ENCODE measurements at regions not wholly inside any gene's neighbourhood (a gene's known extent, or its start where the extent isn't known, plus 50 kb on each side); places are given as distances from the start of the nearest gene placed in this dataset.

GRCh38 chr2:157957596-157957995 lies 81.5 kb upstream of the ACVR1 start:
- dilution Hi-C loops (cut with MboI; ENCODE audit: extremely low pct_ligation_motif_present, low sequenced_read_pairs) (no loop called here), intact Hi-C loops (cut with micrococcal nuclease) (no loop called here)
- Histone ChIP-seq H3K4me2 (ENCODE audit: insufficient read depth, low read length) (no peak overlapping the region), H3K79me2 (ENCODE audit: control insufficient read depth, insufficient read depth, low read length) (no peaks in the 10 kb centered on the region), H3K27me3 (ENCODE audit: control insufficient read depth in 2 of 2, insufficient read depth in 2 of 2, low read length in 2 of 2) (no peaks in the 10 kb centered on the region), H4K20me1 (replicated peaks; ENCODE audit: control insufficient read depth, extremely low read depth, insufficient read depth, low read length) (no peaks in the 10 kb centered on the region), H3K27ac (ENCODE audit: insufficient read depth, low read depth, low read length) (no peak overlapping the region), H3K4me3 (replicated peaks in 1 of 3; ENCODE audit: insufficient read depth in 1 of 3, low read depth in 1 of 3, low read length in 3 of 3) (no peak overlapping the region), H3K36me3 (ENCODE audit: control insufficient read depth in 2 of 2, extremely low read depth in 1 of 2, insufficient read depth in 2 of 2, low read length in 2 of 2) (no peaks in the 10 kb centered on the region), H3K4me1 (ENCODE audit: control insufficient read depth, extremely low read depth, insufficient read depth, low read length) (no peaks in the 10 kb centered on the region), H2AFZ (ENCODE audit: low read depth, low read length) (no peak overlapping the region), H3K9ac (replicated peaks; ENCODE audit: extremely low read depth, insufficient read depth, low read length) (no peak overlapping the region), H3K9me3 (replicated peaks; ENCODE audit: control insufficient read depth, insufficient read depth, low read length) (no peaks in the 10 kb centered on the region), H3K9me1 (replicated peaks; ENCODE audit: control insufficient read depth, extremely low read depth, insufficient read depth, low read length) (no peaks in the 10 kb centered on the region)
- CTCF ChIA-PET = no interaction called here
- BruUV-seq (replicated peaks) = no TSS peak
- TF ChIP-seq MYC (IDR thresholded peaks at IDR 0.05; ENCODE audit: low read depth, low read length) = no peak
- no peak for TF ChIP-seq CTCF (IDR thresholded peaks at IDR 0.05; ENCODE audit: extremely low read depth in 1 of 2, insufficient read depth in 1 of 2, low read depth in 1 of 2, low read length in 2 of 2)
- TF ChIP-seq, protein P1, sequence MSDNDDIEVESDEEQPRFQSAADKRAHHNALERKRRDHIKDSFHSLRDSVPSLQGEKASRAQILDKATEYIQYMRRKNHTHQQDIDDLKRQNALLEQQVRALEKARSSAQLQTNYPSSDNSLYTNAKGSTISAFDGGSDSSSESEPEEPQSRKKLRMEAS (IDR thresholded peaks at IDR 0.05; ENCODE audit: insufficient read depth, insufficient read length) = no peak
- POLR2A ChIA-PET = no interaction called here
- no peak for FAIRE-seq
- no peak for DNase-seq (ENCODE audit: low read depth, low spot score)

GRCh38 chr2:157952558-157952957 lies 76.4 kb upstream of the ACVR1 start:
- Histone ChIP-seq H3K36me3 (ENCODE audit: control insufficient read depth in 2 of 2, extremely low read depth in 1 of 2, insufficient read depth in 2 of 2, low read length in 2 of 2) (no peaks in the 10 kb centered on the region), H3K9me3 (replicated peaks; ENCODE audit: control insufficient read depth, insufficient read depth, low read length) (no peaks in the 10 kb centered on the region), H3K4me2 (ENCODE audit: insufficient read depth, low read length) (no peak overlapping the region), H3K27ac (ENCODE audit: insufficient read depth, low read depth, low read length) (no peak overlapping the region), H2AFZ (ENCODE audit: low read depth, low read length) (no peak overlapping the region), H3K27me3 (ENCODE audit: control insufficient read depth in 2 of 2, insufficient read depth in 2 of 2, low read length in 2 of 2) (no peaks in the 10 kb centered on the region), H4K20me1 (replicated peaks; ENCODE audit: control insufficient read depth, extremely low read depth, insufficient read depth, low read length) (no peaks in the 10 kb centered on the region), H3K4me3 (replicated peaks in 1 of 3; ENCODE audit: insufficient read depth in 1 of 3, low read depth in 1 of 3, low read length in 3 of 3) (no peak overlapping the region), H3K79me2 (ENCODE audit: control insufficient read depth, insufficient read depth, low read length) (no peaks in the 10 kb centered on the region), H3K9me1 (replicated peaks; ENCODE audit: control insufficient read depth, extremely low read depth, insufficient read depth, low read length) (no peaks in the 10 kb centered on the region), H3K4me1 (ENCODE audit: control insufficient read depth, extremely low read depth, insufficient read depth, low read length) (no peaks in the 10 kb centered on the region), H3K9ac (replicated peaks; ENCODE audit: extremely low read depth, insufficient read depth, low read length) (no peak overlapping the region)
- TF ChIP-seq CTCF (IDR thresholded peaks at IDR 0.05; ENCODE audit: extremely low read depth in 1 of 2, insufficient read depth in 1 of 2, low read depth in 1 of 2, low read length in 2 of 2) (no peak), MYC (IDR thresholded peaks at IDR 0.05; ENCODE audit: low read depth, low read length) (no peak)
- POLR2A ChIA-PET = no interaction called here
- FAIRE-seq (no peak), DNase-seq (ENCODE audit: low read depth, low spot score) (no peak)
- intact Hi-C loops (cut with micrococcal nuclease) (no loop called here), dilution Hi-C loops (cut with MboI; ENCODE audit: extremely low pct_ligation_motif_present, low sequenced_read_pairs) (no loop called here)
- CTCF ChIA-PET = no interaction called here
- BruUV-seq (replicated peaks) = no TSS peak

Measured in endothelial cell of umbilical vein (primary cell).